Adrenal gland (tissue), 9 donors: ENCODE measurements at regions not wholly inside any gene's neighbourhood (a gene's known extent, or its start where the extent isn't known, plus 50 kb on each side); places are given as distances from the start of the nearest gene placed in this dataset.

ENCODE experiments used
- DNase-seq, 7 donors: peaks; one replicate each; pipeline ENCODE4 v3.0.0-alpha.2; 2019 to 2020
- H3K27ac ChIP-seq, 5 donors: fragments of 200-600 bp; sonication (generic) in 4 of 5; 1 replicate in 3 of 5; 2 replicates in 2 of 5; pipeline versions ENCODE4 v1.5.1 to v1.8.0; 2016 to 2020; ENCODE audit warnings: mild to moderate bottlenecking in 1 of 5
- H3K27me3 ChIP-seq: fragments of 200-600 bp; 2 replicates; pipeline ENCODE4 v1.8.0; 2021
- H3K36me3 ChIP-seq, 2 donors: fragments of 200-600 bp; replicated peaks in 1 of 2; 1 replicate in 1 of 2; 2 replicates in 1 of 2; pipeline versions ENCODE4 v1.5.1 to v1.8.0; 2018 to 2022
- H3K4me1 ChIP-seq, 2 donors: fragments of 200-600 bp; replicated peaks in 1 of 2; 1 replicate in 1 of 2; 2 replicates in 1 of 2; pipeline versions ENCODE4 v1.5.1 to v1.8.0; 2018 to 2021
- H3K4me3 ChIP-seq, 4 donors: fragments of 200-600 bp; sonication (generic) in 3 of 4; one replicate each; pipeline ENCODE4 v1.5.1; 2016 to 2018
- H3K9me3 ChIP-seq, 3 donors: fragments of 200-600 bp; sonication (generic) in 1 of 3; replicated peaks in 1 of 3; 1 replicate in 2 of 3; 2 replicates in 1 of 3; pipeline versions ENCODE4 v1.5.1 to v1.8.0; 2016 to 2021
- POLR2A ChIP-seq, 2 donors: fragments of 450-650 bp; IDR thresholded peaks; one replicate each; pipeline ENCODE4 v1.6.1; 2017; ENCODE audit warnings: antibody characterized with exemption in 2 of 2, mild to moderate bottlenecking in 2 of 2, moderate library complexity in 1 of 2
- WGBS, 4 donors: extraction: QIAGEN DNeasy Blood & Tissue Kit in 2 of 4; methylation state at CpG; one replicate each; pipeline versions ENCODE4 v1.1.5 to v1.1.7; 2013 to 2017; 5-methylcytosine and 5-hydroxymethylcytosine counted together
- intact Hi-C, 2 donors: fragments of 100-400 bp; cut with DNase I; formaldehyde crosslinking; loops; one replicate each; pipeline versions ENCODE4 v1.14.1 to v1.15.0; 2022 to 2023
- TF ChIP-seq, protein P1 (sequence below), 6 experiments: fragments of 450-650 bp in 4 of 6; fragments of 200-600 bp in 2 of 6; sonication (generic) in 1 of 6; IDR thresholded peaks; 1 replicate in 5 of 6; 2 replicates in 1 of 6; pipeline versions ENCODE4 v1.5.1 to v1.8.0; 2016 to 2021; ENCODE audit warnings: antibody characterized with exemption in 6 of 6, mild to moderate bottlenecking in 2 of 6, moderate library complexity in 1 of 6
- donor health status: healthy with polysubstance abuse.
- donor health status: Bipolar disorder and iron deficiency.
- donor health status: DM: yes; HTN: yes; CAD: no.
- donor health status: DM: no; HTN: no; CAD: no.
- donor health status: DM: no; HTN: no; CAD: no.

GRCh38 chr17:63275971-63276745, 169.9 kb downstream of the CYB561 start:
- Histone ChIP-seq H3K9me3 (no peaks in the 10 kb centered on the region), H3K27ac (no peak overlapping the region), H3K27me3 (no peaks in the 10 kb centered on the region), H3K36me3 (no peaks in the 10 kb centered on the region), H3K4me1 (peaks cover 0 to 23% of the 10 kb centered on the region in 2 donors), H3K4me3 (no peak overlapping the region)
- WGBS, 4 donors, result 72 to 83% (median 80%) methylated on average over 2 of the region's 2 CpGs
- no peak for TF ChIP-seq POLR2A (IDR thresholded peaks at IDR 0.05)
- TF ChIP-seq, protein P1, sequence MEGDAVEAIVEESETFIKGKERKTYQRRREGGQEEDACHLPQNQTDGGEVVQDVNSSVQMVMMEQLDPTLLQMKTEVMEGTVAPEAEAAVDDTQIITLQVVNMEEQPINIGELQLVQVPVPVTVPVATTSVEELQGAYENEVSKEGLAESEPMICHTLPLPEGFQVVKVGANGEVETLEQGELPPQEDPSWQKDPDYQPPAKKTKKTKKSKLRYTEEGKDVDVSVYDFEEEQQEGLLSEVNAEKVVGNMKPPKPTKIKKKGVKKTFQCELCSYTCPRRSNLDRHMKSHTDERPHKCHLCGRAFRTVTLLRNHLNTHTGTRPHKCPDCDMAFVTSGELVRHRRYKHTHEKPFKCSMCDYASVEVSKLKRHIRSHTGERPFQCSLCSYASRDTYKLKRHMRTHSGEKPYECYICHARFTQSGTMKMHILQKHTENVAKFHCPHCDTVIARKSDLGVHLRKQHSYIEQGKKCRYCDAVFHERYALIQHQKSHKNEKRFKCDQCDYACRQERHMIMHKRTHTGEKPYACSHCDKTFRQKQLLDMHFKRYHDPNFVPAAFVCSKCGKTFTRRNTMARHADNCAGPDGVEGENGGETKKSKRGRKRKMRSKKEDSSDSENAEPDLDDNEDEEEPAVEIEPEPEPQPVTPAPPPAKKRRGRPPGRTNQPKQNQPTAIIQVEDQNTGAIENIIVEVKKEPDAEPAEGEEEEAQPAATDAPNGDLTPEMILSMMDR (IDR thresholded peaks at IDR 0.05), result no peak
- no peak for DNase-seq
- intact Hi-C loops, result no loop called here

DNA sequence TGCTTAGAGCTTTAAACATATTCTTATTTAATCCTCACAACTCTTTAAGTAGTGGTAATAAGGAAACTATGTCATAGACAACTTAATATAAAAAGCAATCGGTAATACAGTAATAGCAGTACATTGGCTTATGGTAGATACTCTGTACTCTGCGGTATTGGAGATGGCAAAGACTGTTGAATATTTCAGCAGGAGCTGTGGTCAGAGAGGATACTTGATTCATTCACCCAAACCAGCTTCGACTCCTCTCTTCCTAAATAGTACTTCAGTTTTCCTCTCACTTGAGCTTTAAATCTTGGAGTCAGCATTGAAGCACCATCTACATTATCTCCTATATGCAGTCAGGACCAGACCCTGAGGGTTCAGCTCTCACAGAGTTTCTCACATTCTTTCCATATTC, 169.3 kb downstream of the CYB561 start:
- Histone ChIP-seq H3K4me3 (no peak overlapping the region), H3K4me1 (peaks cover 0 to 23% of the 10 kb centered on the region in 2 donors), H3K36me3 (no peaks in the 10 kb centered on the region), H3K27ac (no peak overlapping the region), H3K9me3 (no peaks in the 10 kb centered on the region), H3K27me3 (no peaks in the 10 kb centered on the region)
- intact Hi-C loops, result no loop called here
- DNase-seq, result no peak
- WGBS, 4 donors, result 90 to 98% (median 97%) methylated on average over 3 of the region's 3 CpGs
- TF ChIP-seq, protein P1 (IDR thresholded peaks at IDR 0.05), result no peak
- no peak for TF ChIP-seq POLR2A (IDR thresholded peaks at IDR 0.05)

GRCh38 chr17:63277629-63278028, 168.5 kb downstream of the CYB561 start:
- WGBS, 4 donors, result 81 to 88% (median 83%) methylated on average over 3 of the region's 3 CpGs
- H3K9me3 ChIP-seq, result no peaks in the 10 kb centered on the region
- peaks cover 0 to 23% of the 10 kb centered on the region in 2 donors for H3K4me1 ChIP-seq
- TF ChIP-seq, protein P1 (IDR thresholded peaks at IDR 0.05), result no peak
- TF ChIP-seq POLR2A (IDR thresholded peaks at IDR 0.05), result no peak
- H3K4me3 ChIP-seq, result no peak overlapping the region
- no peaks in the 10 kb centered on the region for H3K36me3 ChIP-seq
- no peak overlapping the region for H3K27ac ChIP-seq
- DNase-seq, result no peak
- intact Hi-C loops, result no loop called here
- H3K27me3 ChIP-seq, result no peaks in the 10 kb centered on the region

GRCh38 chr17:63278728-63279442, 167.2 kb downstream of the CYB561 start:
- no peaks in the 10 kb centered on the region for H3K9me3 ChIP-seq
- no peak for TF ChIP-seq POLR2A (IDR thresholded peaks at IDR 0.05)
- TF ChIP-seq, protein P1 (IDR thresholded peaks at IDR 0.05), result no peak
- H3K27ac ChIP-seq, result no peak overlapping the region
- H3K4me3 ChIP-seq, result no peak overlapping the region
- 70 to 84% (median 78%) methylated on average over 2 of the region's 2 CpGs for WGBS, 4 donors
- intact Hi-C loops, result no loop called here
- H3K27me3 ChIP-seq, result no peaks in the 10 kb centered on the region
- DNase-seq, result no peak
- no peaks in the 10 kb centered on the region for H3K36me3 ChIP-seq
- H3K4me1 ChIP-seq, result peaks cover 0 to 21% of the 10 kb centered on the region in 2 donors
